Ishikawa (cell line): ENCODE measurements at regions not wholly inside any gene's neighbourhood (a gene's known extent, or its start where the extent isn't known, plus 50 kb on each side); places are given as distances from the start of the nearest gene placed in this dataset.

Source experiments
- CEBPB ChIP-seq: IDR thresholded peaks from 2 replicates; pipeline ENCODE4 v1.6.1; 2012
- CREB1 ChIP-seq: IDR thresholded peaks from 2 replicates; pipeline ENCODE4 v1.6.1; 2012; ENCODE audit warnings: low read depth
- EGR1 ChIP-seq: IDR thresholded peaks from 2 replicates; pipeline ENCODE4 v1.6.1; 2012
- EP300 ChIP-seq: IDR thresholded peaks from 2 replicates; pipeline ENCODE4 v1.6.1; 2012; ENCODE audit warnings: borderline replicate concordance
- FOXM1 ChIP-seq: IDR thresholded peaks from 2 replicates; pipeline ENCODE4 v1.6.1; 2012; ENCODE audit warnings: low read depth, borderline replicate concordance
- MAX ChIP-seq: IDR thresholded peaks from 2 replicates; pipeline ENCODE4 v1.6.1; 2012
- NFIC ChIP-seq: IDR thresholded peaks from 2 replicates; pipeline ENCODE4 v1.6.1; 2012
- RAD21 ChIP-seq: IDR thresholded peaks from 2 replicates; pipeline ENCODE4 v1.6.1; 2012; ENCODE audit warnings: low read depth
- TAF1 ChIP-seq: IDR thresholded peaks from 2 replicates; pipeline ENCODE4 v1.6.1; 2012; ENCODE audit warnings: low read depth, mild to moderate bottlenecking
- TCF12 ChIP-seq: IDR thresholded peaks from 2 replicates; pipeline ENCODE4 v1.6.1; 2012; ENCODE audit warnings: low read depth
- TEAD4 ChIP-seq: IDR thresholded peaks from 2 replicates; pipeline ENCODE4 v1.6.1; 2012
- YY1 ChIP-seq: IDR thresholded peaks from 2 replicates; pipeline ENCODE4 v1.6.1; 2012; ENCODE audit warnings: low read depth
- ZBTB7A ChIP-seq: IDR thresholded peaks from 2 replicates; pipeline ENCODE4 v1.6.1; 2012; ENCODE audit warnings: low read depth
- TF ChIP-seq, protein P1 (sequence below): IDR thresholded peaks from 2 replicates; pipeline ENCODE4 v1.6.1; 2012; ENCODE audit warnings: low read depth, mild to moderate bottlenecking
- TF ChIP-seq, protein P2 (sequence below): IDR thresholded peaks from 2 replicates; pipeline ENCODE4 v1.6.1; 2012

DNA sequence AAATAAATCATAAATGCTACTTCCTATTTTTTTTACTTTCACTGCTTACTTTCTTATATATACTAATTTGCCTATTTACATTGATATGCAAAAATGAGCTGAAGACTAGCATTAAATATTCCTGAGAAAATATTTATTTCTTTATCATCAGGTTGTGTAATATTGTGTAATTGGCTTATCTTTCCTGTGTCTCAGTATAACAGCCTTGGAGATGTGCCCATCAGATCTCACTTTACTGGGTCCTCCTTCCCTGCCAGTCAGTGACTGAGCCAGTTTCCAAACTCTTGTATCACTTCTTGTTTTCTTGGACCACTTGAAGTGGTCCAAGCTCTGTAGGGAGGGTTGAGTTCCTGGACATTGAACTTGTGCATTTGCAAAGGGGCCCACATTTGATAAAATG is 900.0 kb downstream of the LUZP2 start:
- TF ChIP-seq FOXM1 (no peak), TCF12 (no peak), MAX (no peak), NFIC (no peak), RAD21 (no peak), EP300 (no peak), ZBTB7A (no peak)
- TF ChIP-seq, protein P1, sequence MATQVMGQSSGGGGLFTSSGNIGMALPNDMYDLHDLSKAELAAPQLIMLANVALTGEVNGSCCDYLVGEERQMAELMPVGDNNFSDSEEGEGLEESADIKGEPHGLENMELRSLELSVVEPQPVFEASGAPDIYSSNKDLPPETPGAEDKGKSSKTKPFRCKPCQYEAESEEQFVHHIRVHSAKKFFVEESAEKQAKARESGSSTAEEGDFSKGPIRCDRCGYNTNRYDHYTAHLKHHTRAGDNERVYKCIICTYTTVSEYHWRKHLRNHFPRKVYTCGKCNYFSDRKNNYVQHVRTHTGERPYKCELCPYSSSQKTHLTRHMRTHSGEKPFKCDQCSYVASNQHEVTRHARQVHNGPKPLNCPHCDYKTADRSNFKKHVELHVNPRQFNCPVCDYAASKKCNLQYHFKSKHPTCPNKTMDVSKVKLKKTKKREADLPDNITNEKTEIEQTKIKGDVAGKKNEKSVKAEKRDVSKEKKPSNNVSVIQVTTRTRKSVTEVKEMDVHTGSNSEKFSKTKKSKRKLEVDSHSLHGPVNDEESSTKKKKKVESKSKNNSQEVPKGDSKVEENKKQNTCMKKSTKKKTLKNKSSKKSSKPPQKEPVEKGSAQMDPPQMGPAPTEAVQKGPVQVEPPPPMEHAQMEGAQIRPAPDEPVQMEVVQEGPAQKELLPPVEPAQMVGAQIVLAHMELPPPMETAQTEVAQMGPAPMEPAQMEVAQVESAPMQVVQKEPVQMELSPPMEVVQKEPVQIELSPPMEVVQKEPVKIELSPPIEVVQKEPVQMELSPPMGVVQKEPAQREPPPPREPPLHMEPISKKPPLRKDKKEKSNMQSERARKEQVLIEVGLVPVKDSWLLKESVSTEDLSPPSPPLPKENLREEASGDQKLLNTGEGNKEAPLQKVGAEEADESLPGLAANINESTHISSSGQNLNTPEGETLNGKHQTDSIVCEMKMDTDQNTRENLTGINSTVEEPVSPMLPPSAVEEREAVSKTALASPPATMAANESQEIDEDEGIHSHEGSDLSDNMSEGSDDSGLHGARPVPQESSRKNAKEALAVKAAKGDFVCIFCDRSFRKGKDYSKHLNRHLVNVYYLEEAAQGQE = no peak

GRCh38 chr11:25408146-25408545 is 911.3 kb downstream of the LUZP2 start:
- TF ChIP-seq YY1 = no peak
- TF ChIP-seq TAF1 = no peak
- no peak for TF ChIP-seq RAD21
- no peak for TF ChIP-seq CEBPB
- TF ChIP-seq ZBTB7A = no peak
- TF ChIP-seq NFIC = no peak
- no peak for TF ChIP-seq TCF12
- TF ChIP-seq EGR1 = no peak
- no peak for TF ChIP-seq MAX
- TF ChIP-seq, protein P1 = no peak
- no peak for TF ChIP-seq EP300
- TF ChIP-seq CREB1 = no peak
- TF ChIP-seq, protein P2, sequence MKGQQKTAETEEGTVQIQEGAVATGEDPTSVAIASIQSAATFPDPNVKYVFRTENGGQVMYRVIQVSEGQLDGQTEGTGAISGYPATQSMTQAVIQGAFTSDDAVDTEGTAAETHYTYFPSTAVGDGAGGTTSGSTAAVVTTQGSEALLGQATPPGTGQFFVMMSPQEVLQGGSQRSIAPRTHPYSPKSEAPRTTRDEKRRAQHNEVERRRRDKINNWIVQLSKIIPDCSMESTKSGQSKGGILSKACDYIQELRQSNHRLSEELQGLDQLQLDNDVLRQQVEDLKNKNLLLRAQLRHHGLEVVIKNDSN = no peak
- no peak for TF ChIP-seq TEAD4
- TF ChIP-seq FOXM1 = no peak

DNA sequence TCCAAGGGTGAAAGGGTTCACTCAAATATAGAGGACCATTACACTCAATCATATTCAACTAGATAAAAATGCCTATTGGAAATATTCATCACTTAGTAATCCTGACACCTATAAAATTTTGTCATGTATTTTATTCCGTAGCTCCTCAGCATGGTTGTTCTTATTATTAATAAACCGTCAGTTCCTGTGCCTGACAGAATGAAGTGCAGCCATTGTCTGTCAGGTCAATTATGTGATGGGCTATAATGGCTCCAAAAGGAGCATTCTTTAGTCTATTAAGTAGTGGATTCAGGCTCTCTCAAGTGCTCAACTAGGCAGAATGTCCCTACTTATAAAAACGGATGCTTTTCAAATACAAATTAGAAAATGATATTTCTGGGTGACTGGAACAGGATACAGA is 916.1 kb upstream of the ANO3 start:
- TF ChIP-seq ZBTB7A (no peak), YY1 (no peak), TCF12 (no peak)

DNA sequence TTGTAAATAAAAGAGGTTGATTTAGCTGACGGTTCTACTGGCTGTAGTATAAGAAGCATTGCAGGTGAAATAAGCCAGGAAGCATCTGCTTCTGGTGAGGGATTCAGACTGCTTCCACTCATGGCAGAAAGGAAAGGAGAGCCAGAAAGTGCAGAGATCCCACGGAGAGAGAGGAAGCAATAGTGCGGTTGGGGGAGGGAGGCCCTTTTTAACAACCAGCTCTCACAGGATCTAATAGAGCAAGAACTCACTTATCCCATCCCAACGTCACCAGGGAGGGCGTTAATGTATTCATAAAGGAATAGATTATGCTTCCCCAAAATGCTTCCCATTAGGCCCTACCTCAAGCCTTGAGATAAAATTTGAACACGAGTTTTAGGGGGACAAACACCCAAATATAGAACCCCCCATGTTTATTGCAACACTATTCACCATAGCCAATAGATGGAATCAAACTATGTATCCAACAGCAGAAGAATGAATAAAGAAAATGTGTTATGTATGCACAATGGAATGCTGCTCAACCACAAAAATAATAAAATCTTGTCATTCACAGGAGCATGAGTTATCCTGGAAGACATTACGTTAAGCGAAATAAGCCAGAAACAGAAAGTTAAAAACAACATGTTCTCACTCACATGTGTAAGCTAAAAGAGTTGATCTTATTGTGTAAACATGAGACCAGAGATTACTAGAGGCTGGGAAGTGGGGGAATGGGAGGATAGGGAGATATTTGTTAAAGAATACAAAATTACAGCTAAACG is 908.3 kb upstream of the ANO3 start:
- TF ChIP-seq YY1 (no peak), FOXM1 (no peak), TEAD4 (no peak), EP300 (no peak), ZBTB7A (no peak), CEBPB (no peak), CREB1 (no peak), TCF12 (no peak), RAD21 (no peak), TAF1 (no peak), MAX (no peak), EGR1 (no peak), NFIC (no peak)
- TF ChIP-seq, protein P2 = no peak
- TF ChIP-seq, protein P1 = no peak
